ENCODE measurements at regions not wholly inside any gene's neighbourhood (a gene's known extent, or its start where the extent isn't known, plus 50 kb on each side); places are given as distances from the start of the nearest gene placed in this dataset.

DNA sequence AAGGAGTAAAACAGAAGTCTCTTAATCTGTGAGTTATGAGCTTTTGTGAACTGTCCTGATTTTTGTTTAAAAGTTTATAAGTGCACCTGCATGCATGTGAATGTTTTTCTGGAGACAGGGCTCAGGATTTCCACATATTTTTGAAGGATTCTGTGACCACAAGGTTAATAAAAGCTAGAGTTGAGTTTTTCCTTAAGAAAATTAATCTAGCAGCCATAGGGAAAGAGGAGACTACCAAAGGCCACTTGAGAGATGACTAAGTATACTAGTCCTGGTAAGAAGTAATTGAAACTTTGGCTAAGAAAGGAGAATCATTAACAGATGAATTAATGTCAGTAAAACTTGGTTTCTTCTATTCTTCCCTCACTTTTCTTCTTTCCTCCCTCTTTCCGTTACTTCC is 176.8 kb upstream of the EPHA3 start:
- 89% methylated on average over 1 of the region's 1 CpG; no CpG with 5 or more reads in 1 of the 2 experiments for WGBS, 2 experiments (ENCODE audit: insufficient coverage in 1 of 2, insufficient read length in 1 of 2)
- DNase-seq: no peak
- H3K27ac ChIP-seq (ENCODE audit: low read depth, low read length): no peak overlapping the region
- H3K27me3 ChIP-seq (ENCODE audit: control insufficient read depth, insufficient read depth, low read length, poor library complexity, severe bottlenecking): no peaks in the 10 kb centered on the region
- no peak overlapping the region for H3K9ac ChIP-seq (ENCODE audit: extremely low read depth, low read length, poor library complexity, severe bottlenecking)
- no peaks in the 10 kb centered on the region for H3K36me3 ChIP-seq (ENCODE audit: control insufficient read depth, insufficient read depth, low read length)
- H3K4me1 ChIP-seq (ENCODE audit: control insufficient read depth, insufficient read depth, low read length): no peaks in the 10 kb centered on the region
- Mint-ChIP-seq H3K27ac (no peak overlapping the region), H3K27me3 (ENCODE audit: insufficient read depth) (no peaks in the 10 kb centered on the region), H3K36me3 (ENCODE audit: low read depth) (no peaks in the 10 kb centered on the region), H3K4me3 (no peak overlapping the region), H3K9me3 (no peaks in the 10 kb centered on the region), H3K4me1 (no peaks in the 10 kb centered on the region)
- TF ChIP-seq, protein P1, sequence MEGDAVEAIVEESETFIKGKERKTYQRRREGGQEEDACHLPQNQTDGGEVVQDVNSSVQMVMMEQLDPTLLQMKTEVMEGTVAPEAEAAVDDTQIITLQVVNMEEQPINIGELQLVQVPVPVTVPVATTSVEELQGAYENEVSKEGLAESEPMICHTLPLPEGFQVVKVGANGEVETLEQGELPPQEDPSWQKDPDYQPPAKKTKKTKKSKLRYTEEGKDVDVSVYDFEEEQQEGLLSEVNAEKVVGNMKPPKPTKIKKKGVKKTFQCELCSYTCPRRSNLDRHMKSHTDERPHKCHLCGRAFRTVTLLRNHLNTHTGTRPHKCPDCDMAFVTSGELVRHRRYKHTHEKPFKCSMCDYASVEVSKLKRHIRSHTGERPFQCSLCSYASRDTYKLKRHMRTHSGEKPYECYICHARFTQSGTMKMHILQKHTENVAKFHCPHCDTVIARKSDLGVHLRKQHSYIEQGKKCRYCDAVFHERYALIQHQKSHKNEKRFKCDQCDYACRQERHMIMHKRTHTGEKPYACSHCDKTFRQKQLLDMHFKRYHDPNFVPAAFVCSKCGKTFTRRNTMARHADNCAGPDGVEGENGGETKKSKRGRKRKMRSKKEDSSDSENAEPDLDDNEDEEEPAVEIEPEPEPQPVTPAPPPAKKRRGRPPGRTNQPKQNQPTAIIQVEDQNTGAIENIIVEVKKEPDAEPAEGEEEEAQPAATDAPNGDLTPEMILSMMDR (conservative IDR thresholded peaks at IDR 0.05): no peak
- no peak overlapping the region for H3K4me3 ChIP-seq (ENCODE audit: low read length)
- no peaks in the 10 kb centered on the region for H3K9me3 ChIP-seq (ENCODE audit: control insufficient read depth, low read length)

DNA sequence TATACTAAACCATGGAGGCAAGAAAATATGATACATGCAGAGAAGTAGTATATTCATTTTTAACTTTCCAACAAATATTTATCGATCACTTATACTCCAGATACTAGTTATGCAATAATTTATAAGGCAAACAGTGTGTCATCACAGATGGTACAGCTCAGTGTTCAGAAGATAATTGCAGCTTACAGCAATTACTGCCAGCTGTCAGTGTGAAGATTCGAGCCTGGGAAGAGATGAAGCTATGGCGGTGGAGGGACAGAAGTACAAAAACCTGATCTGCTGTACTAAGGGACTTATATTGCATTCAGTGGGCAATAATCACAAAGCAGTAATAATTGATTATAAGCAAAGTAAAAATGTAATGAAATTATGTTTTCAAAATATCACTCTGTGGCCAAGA is 170.6 kb upstream of the EPHA3 start:
- no peak overlapping the region for H3K4me3 ChIP-seq (ENCODE audit: low read length)
- DNase-seq: no peak
- no peaks in the 10 kb centered on the region for H3K9me3 ChIP-seq (ENCODE audit: control insufficient read depth, low read length)
- H3K27me3 ChIP-seq (ENCODE audit: control insufficient read depth, insufficient read depth, low read length, poor library complexity, severe bottlenecking): no peaks in the 10 kb centered on the region
- H3K36me3 Mint-ChIP-seq (ENCODE audit: low read depth): no peaks in the 10 kb centered on the region
- no peaks in the 10 kb centered on the region for H3K9me3 Mint-ChIP-seq
- H3K4me1 Mint-ChIP-seq: no peaks in the 10 kb centered on the region
- no peak overlapping the region for H3K4me3 Mint-ChIP-seq
- H3K4me1 ChIP-seq (ENCODE audit: control insufficient read depth, insufficient read depth, low read length): no peaks in the 10 kb centered on the region
- H3K27me3 Mint-ChIP-seq (ENCODE audit: insufficient read depth): no peaks in the 10 kb centered on the region
- H3K36me3 ChIP-seq (ENCODE audit: control insufficient read depth, insufficient read depth, low read length): no peaks in the 10 kb centered on the region
- TF ChIP-seq, protein P1 (conservative IDR thresholded peaks at IDR 0.05): no peak
- WGBS, 2 experiments (ENCODE audit: insufficient coverage in 1 of 2, insufficient read length in 1 of 2): 91% methylated on average over 3 of the region's 3 CpGs; no CpG with 5 or more reads in 1 of the 2 experiments
- no peak overlapping the region for H3K27ac Mint-ChIP-seq
- no peak overlapping the region for H3K27ac ChIP-seq (ENCODE audit: low read depth, low read length)
- H3K9ac ChIP-seq (ENCODE audit: extremely low read depth, low read length, poor library complexity, severe bottlenecking): no peak overlapping the region

DNA sequence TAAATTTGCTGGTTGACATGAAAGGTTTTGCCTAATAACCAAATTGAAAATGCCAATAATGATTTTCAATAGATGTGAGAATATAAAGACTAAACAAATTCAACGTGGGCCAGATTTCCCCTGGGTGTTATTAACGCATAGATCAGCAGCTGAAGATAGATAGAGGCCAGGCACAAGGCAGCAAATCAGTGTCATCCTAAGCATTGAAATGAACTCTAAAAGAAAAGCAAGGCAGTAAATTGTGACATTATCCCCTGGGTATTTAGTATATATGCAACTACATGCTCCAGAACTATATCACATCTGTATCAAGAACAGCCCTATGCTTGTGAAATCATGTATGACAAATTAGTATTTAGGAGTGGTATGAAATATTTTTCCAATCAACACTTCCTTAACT is 167.1 kb upstream of the EPHA3 start:
- Histone ChIP-seq H3K36me3 (ENCODE audit: control insufficient read depth, insufficient read depth, low read length) (no peaks in the 10 kb centered on the region), H3K4me3 (ENCODE audit: low read length) (no peak overlapping the region), H3K27me3 (ENCODE audit: control insufficient read depth, insufficient read depth, low read length, poor library complexity, severe bottlenecking) (no peaks in the 10 kb centered on the region), H3K9ac (ENCODE audit: extremely low read depth, low read length, poor library complexity, severe bottlenecking) (no peak overlapping the region), H3K4me1 (ENCODE audit: control insufficient read depth, insufficient read depth, low read length) (no peaks in the 10 kb centered on the region), H3K27ac (ENCODE audit: low read depth, low read length) (no peak overlapping the region), H3K9me3 (ENCODE audit: control insufficient read depth, low read length) (no peaks in the 10 kb centered on the region)
- no peak for DNase-seq
- Mint-ChIP-seq H3K4me3 (no peak overlapping the region), H3K4me1 (no peaks in the 10 kb centered on the region), H3K9me3 (no peaks in the 10 kb centered on the region), H3K27ac (no peak overlapping the region), H3K36me3 (ENCODE audit: low read depth) (no peaks in the 10 kb centered on the region), H3K27me3 (ENCODE audit: insufficient read depth) (no peaks in the 10 kb centered on the region)
- 91 to 100% methylated on average over 2 of the region's 2 CpGs for WGBS, 2 experiments (ENCODE audit: insufficient coverage in 1 of 2, insufficient read length in 1 of 2)
- TF ChIP-seq, protein P1 (conservative IDR thresholded peaks at IDR 0.05): no peak

Data from endodermal cell (in vitro differentiated cells).